ENCODE measurements at regions not wholly inside any gene's neighbourhood (a gene's known extent, or its start where the extent isn't known, plus 50 kb on each side); places are given as distances from the start of the nearest gene placed in this dataset.

DNA sequence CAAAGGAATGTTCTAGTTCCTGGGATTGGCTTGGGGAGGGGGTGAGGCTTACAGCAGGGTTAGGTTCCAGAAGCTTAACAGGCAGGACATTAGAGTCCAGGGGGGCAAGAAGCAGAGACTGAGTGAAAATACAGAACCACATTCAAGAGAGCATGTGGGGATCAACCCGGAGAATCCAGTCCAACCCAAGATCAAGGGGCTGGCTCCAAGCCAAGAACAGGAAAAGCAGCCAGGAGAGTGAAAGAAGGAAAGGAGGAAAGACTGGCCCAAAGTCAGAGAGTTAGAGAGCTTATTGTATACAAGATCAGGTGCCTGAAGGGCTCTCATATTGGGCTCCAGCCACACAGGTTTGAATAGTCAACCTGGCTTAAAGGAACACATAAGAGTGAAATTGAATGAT lies 190.3 kb upstream of the CDKN3 start:
- TF ChIP-seq TAF1 (IDR thresholded peaks at IDR 0.05; ENCODE audit: low read depth) = no peak
- TF ChIP-seq, protein P1, sequence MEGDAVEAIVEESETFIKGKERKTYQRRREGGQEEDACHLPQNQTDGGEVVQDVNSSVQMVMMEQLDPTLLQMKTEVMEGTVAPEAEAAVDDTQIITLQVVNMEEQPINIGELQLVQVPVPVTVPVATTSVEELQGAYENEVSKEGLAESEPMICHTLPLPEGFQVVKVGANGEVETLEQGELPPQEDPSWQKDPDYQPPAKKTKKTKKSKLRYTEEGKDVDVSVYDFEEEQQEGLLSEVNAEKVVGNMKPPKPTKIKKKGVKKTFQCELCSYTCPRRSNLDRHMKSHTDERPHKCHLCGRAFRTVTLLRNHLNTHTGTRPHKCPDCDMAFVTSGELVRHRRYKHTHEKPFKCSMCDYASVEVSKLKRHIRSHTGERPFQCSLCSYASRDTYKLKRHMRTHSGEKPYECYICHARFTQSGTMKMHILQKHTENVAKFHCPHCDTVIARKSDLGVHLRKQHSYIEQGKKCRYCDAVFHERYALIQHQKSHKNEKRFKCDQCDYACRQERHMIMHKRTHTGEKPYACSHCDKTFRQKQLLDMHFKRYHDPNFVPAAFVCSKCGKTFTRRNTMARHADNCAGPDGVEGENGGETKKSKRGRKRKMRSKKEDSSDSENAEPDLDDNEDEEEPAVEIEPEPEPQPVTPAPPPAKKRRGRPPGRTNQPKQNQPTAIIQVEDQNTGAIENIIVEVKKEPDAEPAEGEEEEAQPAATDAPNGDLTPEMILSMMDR (IDR thresholded peaks at IDR 0.05; ENCODE audit: poor library complexity, severe bottlenecking) = no peak
- Histone ChIP-seq H3K9ac (ENCODE audit: low read length) (no peak overlapping the region), H3F3A (ENCODE audit: insufficient read depth, low read length, poor library complexity, severe bottlenecking) (no peaks in the 10 kb centered on the region), H3K36me3 (ENCODE audit: insufficient read depth, low read length) (no peaks in the 10 kb centered on the region), H3K9me3 (ENCODE audit: low read length) (peaks cover 4% of the 10 kb centered on the region), H3K27me3 (ENCODE audit: insufficient read depth, low read depth, low read length) (no peaks in the 10 kb centered on the region), H3K4me3 (ENCODE audit: low read length) (no peak overlapping the region), H3K27ac (ENCODE audit: low read length) (no peak overlapping the region), H4K20me1 (ENCODE audit: insufficient read depth) (no peaks in the 10 kb centered on the region), H3K4me2 (ENCODE audit: low read length) (no peak overlapping the region), H3K79me2 (replicated peaks; ENCODE audit: insufficient read depth, low read length) (no peaks in the 10 kb centered on the region), H3K9me2 (ENCODE audit: insufficient read depth, low read length) (no peaks in the 10 kb centered on the region), H2AFZ (ENCODE audit: low read depth, low read length) (no peak overlapping the region)

DNA sequence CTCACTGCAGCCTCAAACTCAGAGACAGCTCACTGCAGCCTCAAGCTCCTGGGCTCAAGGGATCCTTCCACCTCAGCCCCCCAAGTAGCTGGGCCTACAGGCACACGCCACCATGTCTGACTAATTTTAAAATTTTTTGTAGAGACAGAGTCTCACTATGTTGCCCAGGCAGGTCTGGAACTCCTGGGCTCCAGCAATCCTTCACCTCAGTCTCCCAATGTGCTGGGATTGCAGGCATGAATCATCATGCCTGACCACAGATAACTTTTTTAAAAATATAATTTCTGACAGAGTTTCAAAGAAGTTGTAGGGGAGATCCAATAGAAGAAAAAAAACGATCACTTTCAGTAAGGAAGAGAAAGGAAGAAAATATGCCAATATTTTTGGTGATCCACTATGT lies 189.7 kb upstream of the CDKN3 start:
- H3K79me2 ChIP-seq (replicated peaks; ENCODE audit: insufficient read depth, low read length) = no peaks in the 10 kb centered on the region
- H3K9me2 ChIP-seq (ENCODE audit: insufficient read depth, low read length) = no peaks in the 10 kb centered on the region
- no peak overlapping the region for H3K4me2 ChIP-seq (ENCODE audit: low read length)
- H4K20me1 ChIP-seq (ENCODE audit: insufficient read depth) = no peaks in the 10 kb centered on the region
- no peak overlapping the region for H3K27ac ChIP-seq (ENCODE audit: low read length)
- no peaks in the 10 kb centered on the region for H3F3A ChIP-seq (ENCODE audit: insufficient read depth, low read length, poor library complexity, severe bottlenecking)
- no peaks in the 10 kb centered on the region for H3K36me3 ChIP-seq (ENCODE audit: insufficient read depth, low read length)
- no peak overlapping the region for H2AFZ ChIP-seq (ENCODE audit: low read depth, low read length)
- TF ChIP-seq, protein P2, sequence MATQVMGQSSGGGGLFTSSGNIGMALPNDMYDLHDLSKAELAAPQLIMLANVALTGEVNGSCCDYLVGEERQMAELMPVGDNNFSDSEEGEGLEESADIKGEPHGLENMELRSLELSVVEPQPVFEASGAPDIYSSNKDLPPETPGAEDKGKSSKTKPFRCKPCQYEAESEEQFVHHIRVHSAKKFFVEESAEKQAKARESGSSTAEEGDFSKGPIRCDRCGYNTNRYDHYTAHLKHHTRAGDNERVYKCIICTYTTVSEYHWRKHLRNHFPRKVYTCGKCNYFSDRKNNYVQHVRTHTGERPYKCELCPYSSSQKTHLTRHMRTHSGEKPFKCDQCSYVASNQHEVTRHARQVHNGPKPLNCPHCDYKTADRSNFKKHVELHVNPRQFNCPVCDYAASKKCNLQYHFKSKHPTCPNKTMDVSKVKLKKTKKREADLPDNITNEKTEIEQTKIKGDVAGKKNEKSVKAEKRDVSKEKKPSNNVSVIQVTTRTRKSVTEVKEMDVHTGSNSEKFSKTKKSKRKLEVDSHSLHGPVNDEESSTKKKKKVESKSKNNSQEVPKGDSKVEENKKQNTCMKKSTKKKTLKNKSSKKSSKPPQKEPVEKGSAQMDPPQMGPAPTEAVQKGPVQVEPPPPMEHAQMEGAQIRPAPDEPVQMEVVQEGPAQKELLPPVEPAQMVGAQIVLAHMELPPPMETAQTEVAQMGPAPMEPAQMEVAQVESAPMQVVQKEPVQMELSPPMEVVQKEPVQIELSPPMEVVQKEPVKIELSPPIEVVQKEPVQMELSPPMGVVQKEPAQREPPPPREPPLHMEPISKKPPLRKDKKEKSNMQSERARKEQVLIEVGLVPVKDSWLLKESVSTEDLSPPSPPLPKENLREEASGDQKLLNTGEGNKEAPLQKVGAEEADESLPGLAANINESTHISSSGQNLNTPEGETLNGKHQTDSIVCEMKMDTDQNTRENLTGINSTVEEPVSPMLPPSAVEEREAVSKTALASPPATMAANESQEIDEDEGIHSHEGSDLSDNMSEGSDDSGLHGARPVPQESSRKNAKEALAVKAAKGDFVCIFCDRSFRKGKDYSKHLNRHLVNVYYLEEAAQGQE (IDR thresholded peaks at IDR 0.05; ENCODE audit: borderline replicate concordance) = no peak
- TF ChIP-seq EP300 (conservative IDR thresholded peaks at IDR 0.05; ENCODE audit: poor library complexity, severe bottlenecking) = no peak
- no peak for TF ChIP-seq POLR2AphosphoS5 (IDR thresholded peaks at IDR 0.05)
- no peak for TF ChIP-seq SMC3 (conservative IDR thresholded peaks at IDR 0.05; ENCODE audit: poor library complexity)
- TF ChIP-seq RAD21 (conservative IDR thresholded peaks at IDR 0.05) = no peak
- TF ChIP-seq MXI1 (conservative IDR thresholded peaks at IDR 0.05; ENCODE audit: poor library complexity, severe bottlenecking) = no peak
- no peak for TF ChIP-seq TAF1 (IDR thresholded peaks at IDR 0.05; ENCODE audit: low read depth)
- TF ChIP-seq, protein P1 (IDR thresholded peaks at IDR 0.05; ENCODE audit: poor library complexity, severe bottlenecking) = no peak
- no peak for TF ChIP-seq EZH2 (IDR thresholded peaks at IDR 0.05; ENCODE audit: borderline replicate concordance, insufficient read depth, low read length, poor library complexity, severe bottlenecking)
- H3K9ac ChIP-seq (ENCODE audit: low read length) = no peak overlapping the region
- no peak overlapping the region for H3K4me3 ChIP-seq (ENCODE audit: low read length)
- H3K27me3 ChIP-seq (ENCODE audit: insufficient read depth, low read depth, low read length) = no peaks in the 10 kb centered on the region
- H3K9me3 ChIP-seq (ENCODE audit: low read length) = peaks cover under 1% of the 10 kb centered on the region

Measured in neural cell (in vitro differentiated cells).